NT2/D1 (cell line): ENCODE measurements at regions not wholly inside any gene's neighbourhood (a gene's known extent, or its start where the extent isn't known, plus 50 kb on each side); places are given as distances from the start of the nearest gene placed in this dataset.

Experiments used
- SUZ12 ChIP-seq: IDR thresholded peaks from 2 replicates; pipeline ENCODE4 v1.6.1; 2011; ENCODE audit not compliant: insufficient read length, insufficient read depth; ENCODE audit errors: extremely low read depth
- YY1 ChIP-seq: IDR thresholded peaks from 2 replicates; pipeline ENCODE4 v1.6.1; 2011; ENCODE audit not compliant: insufficient read length, insufficient read depth
- ZNF274 ChIP-seq: IDR thresholded peaks from 2 replicates; pipeline ENCODE4 v1.6.1; 2011; ENCODE audit warnings: mild to moderate bottlenecking, low read depth, low read length

DNA sequence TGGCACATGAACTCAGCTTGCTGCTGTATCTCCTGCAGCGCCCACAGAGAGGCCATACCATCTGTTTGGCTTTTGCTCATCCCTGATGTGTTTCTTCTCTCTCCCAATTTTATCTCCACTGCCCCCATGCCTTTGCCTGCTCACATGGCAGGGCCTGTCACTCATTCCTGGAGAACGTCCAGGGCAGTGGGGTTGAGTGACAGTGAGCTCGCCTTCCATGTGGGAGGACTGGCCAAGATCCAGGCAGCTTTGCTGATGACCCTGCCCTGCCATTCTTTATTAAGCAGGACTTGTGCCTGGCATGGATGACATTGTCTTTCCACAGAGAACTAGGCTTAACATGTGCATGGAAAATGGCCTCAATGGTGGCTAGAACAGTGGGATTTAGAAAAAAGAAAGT is 230.5 kb upstream of the THSD7B start:
- no peak for TF ChIP-seq SUZ12
- TF ChIP-seq YY1: no peak
- TF ChIP-seq ZNF274: no peak
